Neuronal stem cell (in vitro differentiated cells): ENCODE measurements at regions not wholly inside any gene's neighbourhood (a gene's known extent, or its start where the extent isn't known, plus 50 kb on each side); places are given as distances from the start of the nearest gene placed in this dataset.

Source experiments
- DNase-seq: peaks from one replicate; pipeline ENCODE4 v3.0.0-alpha.2; 2013; ENCODE audit warnings: low spot score
- H2AFZ ChIP-seq: one replicate; pipeline ENCODE4 v1.6.1; 2013; ENCODE audit warnings: mild to moderate bottlenecking, low read length, inconsistent platforms
- H2AK5ac ChIP-seq: 2 replicates; pipeline ENCODE4 v1.6.1; 2013; ENCODE audit warnings: low read depth, mild to moderate bottlenecking, inconsistent platforms, low read length, moderate library complexity, mixed read lengths
- H2BK120ac ChIP-seq: 2 replicates; pipeline ENCODE4 v1.6.1; 2013; ENCODE audit warnings: low read depth, mild to moderate bottlenecking, inconsistent platforms, low read length, moderate library complexity, mixed read lengths
- H2BK12ac ChIP-seq: one replicate; pipeline ENCODE4 v1.6.1; 2013; ENCODE audit warnings: low read length, inconsistent platforms
- H2BK15ac ChIP-seq: 2 replicates; pipeline ENCODE4 v1.6.1; 2013; ENCODE audit warnings: mild to moderate bottlenecking, low read length, inconsistent platforms, mixed read lengths
- H2BK5ac ChIP-seq: one replicate; pipeline ENCODE4 v1.6.1; 2013; ENCODE audit warnings: inconsistent platforms, mild to moderate bottlenecking, low read length, moderate library complexity
- H3K14ac ChIP-seq: one replicate; pipeline ENCODE4 v1.6.1; 2013; ENCODE audit warnings: low read length, inconsistent platforms
- H3K18ac ChIP-seq: 2 replicates; pipeline ENCODE4 v1.6.1; 2013; ENCODE audit warnings: low read length, inconsistent platforms
- H3K23ac ChIP-seq: 2 replicates; pipeline ENCODE4 v1.6.1; 2013; ENCODE audit warnings: low read depth, mild to moderate bottlenecking, mixed read lengths, low read length, inconsistent platforms; ENCODE audit not compliant: poor library complexity
- H3K27ac ChIP-seq: replicated peaks from 3 replicates; pipeline ENCODE4 v1.5.1; 2013; ENCODE audit warnings: low read length, inconsistent platforms
- H3K27me3 ChIP-seq, 3 experiments: 2 replicates each; pipeline ENCODE4 v1.6.1; 2013; ENCODE audit warnings: low read length in 3 of 3, mild to moderate bottlenecking in 2 of 3, inconsistent platforms in 1 of 3, low read depth in 1 of 3, mixed read lengths in 1 of 3, moderate library complexity in 1 of 3; ENCODE audit not compliant: control insufficient read depth in 3 of 3, insufficient read depth in 3 of 3
- H3K36me3 ChIP-seq, 2 donors: replicated peaks in 1 of 2; 2 replicates each; pipeline ENCODE4 v1.6.1; 2013; ENCODE audit warnings: low read length in 2 of 2; ENCODE audit not compliant: control insufficient read depth in 2 of 2, insufficient read depth in 2 of 2
- H3K4ac ChIP-seq: 2 replicates; pipeline ENCODE4 v1.6.1; 2013; ENCODE audit warnings: inconsistent platforms, mild to moderate bottlenecking, low read length, moderate library complexity
- H3K4me1 ChIP-seq, 2 donors: 1 replicate in 1 of 2; 2 replicates in 1 of 2; pipeline ENCODE4 v1.6.1; 2013; ENCODE audit warnings: low read length in 2 of 2, low read depth in 1 of 2; ENCODE audit not compliant: control insufficient read depth in 2 of 2, insufficient read depth in 1 of 2
- H3K4me2 ChIP-seq: one replicate; pipeline ENCODE4 v1.6.1; 2013; ENCODE audit warnings: mild to moderate bottlenecking, low read length, inconsistent platforms; ENCODE audit not compliant: insufficient read depth, poor library complexity, severe bottlenecking
- H3K4me3 ChIP-seq, 2 donors: 2 replicates each; pipeline ENCODE4 v1.5.1; 2013; ENCODE audit warnings: low read length in 2 of 2, mild to moderate bottlenecking in 2 of 2, inconsistent platforms in 1 of 2, moderate library complexity in 1 of 2
- H3K79me1 ChIP-seq: one replicate; pipeline ENCODE4 v1.6.1; 2013; ENCODE audit warnings: low read depth, mild to moderate bottlenecking, inconsistent platforms, low read length, moderate library complexity
- H3K9ac ChIP-seq: one replicate; pipeline ENCODE4 v1.6.1; 2013; ENCODE audit warnings: mild to moderate bottlenecking, low read depth, low read length, inconsistent platforms; ENCODE audit not compliant: poor library complexity
- H3K9me3 ChIP-seq, 2 donors: replicated peaks in 1 of 2; 2 replicates each; pipeline versions ENCODE3 to v1.6.1; 2013; ENCODE audit warnings: low read length in 2 of 2, mild to moderate bottlenecking in 2 of 2, inconsistent platforms in 1 of 2, low read depth in 1 of 2, mixed read lengths in 1 of 2, moderate library complexity in 1 of 2; ENCODE audit not compliant: control insufficient read depth in 2 of 2, insufficient read depth in 1 of 2
- H4K8ac ChIP-seq: one replicate; pipeline ENCODE4 v1.6.1; 2013; ENCODE audit warnings: low read depth, mild to moderate bottlenecking, inconsistent platforms, low read length, moderate library complexity
- H4K91ac ChIP-seq: one replicate; pipeline ENCODE4 v1.6.1; 2013; ENCODE audit warnings: low read length, low read depth, mild to moderate bottlenecking, inconsistent platforms; ENCODE audit not compliant: poor library complexity
- WGBS, 2 donors: extraction: QIAGEN DNeasy Blood & Tissue Kit; methylation state at CpG; one replicate each; pipeline ENCODE4 v1.1.7; 2013; ENCODE audit warnings: missing lambda C conversion rate in 2 of 2, mixed read lengths in 1 of 2; ENCODE audit not compliant: insufficient read length in 2 of 2, insufficient replicate concordance in 1 of 2; ENCODE audit errors: extremely low coverage in 2 of 2; 5-methylcytosine and 5-hydroxymethylcytosine counted together

- H4K91ac ChIP-seq, result no peak overlapping the region
- no peaks in the 10 kb centered on the region for H3K9me3 ChIP-seq
- no CpG with 5 or more reads among the region's 3 CpGs for WGBS, 2 donors
These were observed 122.5 kb downstream of the GLUL start for GRCh38 chr1:182269097-182269496.

GRCh38 chr1:182268669-182269068, 122.9 kb downstream of the GLUL start:
- H2AK5ac ChIP-seq, result no peak overlapping the region
- no peaks in the 10 kb centered on the region for H3K36me3 ChIP-seq
- H3K4me2 ChIP-seq, result no peak overlapping the region
- no peaks in the 10 kb centered on the region for H3K9me3 ChIP-seq
- no peaks in the 10 kb centered on the region for H3K79me1 ChIP-seq
- no peak overlapping the region for H4K8ac ChIP-seq
- peaks cover 0 to 3% (median 0%) of the 10 kb centered on the region in 3 experiments for H3K27me3 ChIP-seq
- no peak overlapping the region for H3K18ac ChIP-seq
- no peak overlapping the region for H2AFZ ChIP-seq
- no peak for DNase-seq
- no peak overlapping the region for H3K4ac ChIP-seq
- H3K9ac ChIP-seq, result no peak overlapping the region
- H3K4me1 ChIP-seq, result no peaks in the 10 kb centered on the region
- no peak overlapping the region for H2BK120ac ChIP-seq
- no peak overlapping the region for H2BK5ac ChIP-seq
- no peak overlapping the region for H3K23ac ChIP-seq
- no peak overlapping the region for H2BK12ac ChIP-seq
- no peak overlapping the region for H3K4me3 ChIP-seq
- no peak overlapping the region for H3K27ac ChIP-seq
- WGBS, 2 donors, result no CpG with 5 or more reads among the region's 1 CpG
- no peak overlapping the region for H4K91ac ChIP-seq
- no peak overlapping the region for H3K14ac ChIP-seq
- no peak overlapping the region for H2BK15ac ChIP-seq

More at GRCh38 chr1:182269097-182269496, 122.5 kb downstream of the GLUL start:
- H3K23ac ChIP-seq, result no peak overlapping the region
- H3K36me3 ChIP-seq, result no peaks in the 10 kb centered on the region
- no peak overlapping the region for H2BK12ac ChIP-seq
- H3K4me1 ChIP-seq, result no peaks in the 10 kb centered on the region
- no peak overlapping the region for H3K4ac ChIP-seq
- H2BK5ac ChIP-seq, result no peak overlapping the region
- H3K79me1 ChIP-seq, result no peaks in the 10 kb centered on the region
- DNase-seq, result no peak
- H2BK15ac ChIP-seq, result no peak overlapping the region
- H2BK120ac ChIP-seq, result no peak overlapping the region
- no peaks in the 10 kb centered on the region for H3K27me3 ChIP-seq
- H3K4me3 ChIP-seq, result no peak overlapping the region
- H3K4me2 ChIP-seq, result no peak overlapping the region
- H2AFZ ChIP-seq, result no peak overlapping the region
- H4K8ac ChIP-seq, result no peak overlapping the region
- H3K27ac ChIP-seq, result no peak overlapping the region
- no peak overlapping the region for H2AK5ac ChIP-seq
- no peak overlapping the region for H3K14ac ChIP-seq
- H3K9ac ChIP-seq, result no peak overlapping the region
- no peak overlapping the region for H3K18ac ChIP-seq

GRCh38 chr1:182264185-182264584, 127.4 kb downstream of the GLUL start:
- H3K4me3 ChIP-seq, result no peak overlapping the region

GRCh38 chr1:182263706-182264105, 127.9 kb downstream of the GLUL start:
- peaks cover 0 to 2% of the 10 kb centered on the region in 2 donors for H3K4me1 ChIP-seq

More at GRCh38 chr1:182264185-182264584, 127.4 kb downstream of the GLUL start:
- Histone ChIP-seq H3K4ac (no peak overlapping the region), H3K14ac (no peak overlapping the region), H4K8ac (no peak overlapping the region), H3K23ac (no peak overlapping the region), H3K4me2 (no peak overlapping the region), H3K27me3 (peaks cover 0 to 3% (median 0%) of the 10 kb centered on the region in 3 experiments), H2AK5ac (no peak overlapping the region), H2BK120ac (no peak overlapping the region), H3K36me3 (no peaks in the 10 kb centered on the region), H3K9me3 (no peaks in the 10 kb centered on the region), H2AFZ (no peak overlapping the region), H3K4me1 (peaks cover 0 to 2% of the 10 kb centered on the region in 2 donors), H3K18ac (no peak overlapping the region), H3K79me1 (no peaks in the 10 kb centered on the region), H2BK15ac (no peak overlapping the region), H2BK12ac (no peak overlapping the region), H2BK5ac (no peak overlapping the region), H3K9ac (no peak overlapping the region), H4K91ac (no peak overlapping the region), H3K27ac (no peak overlapping the region)
- DNase-seq, result no peak
- WGBS, 2 donors, result no CpG with 5 or more reads among the region's 1 CpG

More at GRCh38 chr1:182263706-182264105, 127.9 kb downstream of the GLUL start:
- H3K4ac ChIP-seq, result no peak overlapping the region
- H4K91ac ChIP-seq, result no peak overlapping the region
- H3K27ac ChIP-seq, result no peak overlapping the region
- no peak overlapping the region for H2BK15ac ChIP-seq
- no peak overlapping the region for H3K23ac ChIP-seq
- no peak overlapping the region for H3K4me3 ChIP-seq
- H3K27me3 ChIP-seq, result peaks cover 0 to 3% (median 0%) of the 10 kb centered on the region in 3 experiments
- WGBS, 2 donors, result no CpG with 5 or more reads among the region's 1 CpG
- H3K36me3 ChIP-seq, result no peaks in the 10 kb centered on the region
- H3K9me3 ChIP-seq, result no peaks in the 10 kb centered on the region
- no peak overlapping the region for H3K18ac ChIP-seq
- no peak overlapping the region for H4K8ac ChIP-seq
- H2AFZ ChIP-seq, result no peak overlapping the region
- H3K9ac ChIP-seq, result no peak overlapping the region
- no peak for DNase-seq
- H3K14ac ChIP-seq, result no peak overlapping the region
- no peak overlapping the region for H2BK5ac ChIP-seq
- no peak overlapping the region for H2AK5ac ChIP-seq
- H2BK12ac ChIP-seq, result no peak overlapping the region
- no peaks in the 10 kb centered on the region for H3K79me1 ChIP-seq
- no peak overlapping the region for H2BK120ac ChIP-seq
- no peak overlapping the region for H3K4me2 ChIP-seq
